MM.1S (cell line): ENCODE measurements at regions not wholly inside any gene's neighbourhood (a gene's known extent, or its start where the extent isn't known, plus 50 kb on each side); places are given as distances from the start of the nearest gene placed in this dataset.

Source experiments
- DNase-seq: peaks from one replicate; pipeline ENCODE4 v3.0.0-alpha.2; 2015
- H2AFZ ChIP-seq: fragments of 300-600 bp; sonication (generic); 2 replicates; pipeline ENCODE4 v1.6.0; 2016; ENCODE audit warnings: antibody characterized with exemption, low read length
- H3F3A ChIP-seq: fragments of 300-600 bp; sonication (generic); 2 replicates; pipeline ENCODE4 v1.6.1; 2016; ENCODE audit warnings: mild to moderate bottlenecking, antibody characterized with exemption, low read length, moderate library complexity, mixed read lengths; ENCODE audit not compliant: insufficient read depth
- H3K27ac ChIP-seq: fragments of 300-600 bp; sonication (generic); 2 replicates; pipeline ENCODE4 v1.5.1; 2016; ENCODE audit warnings: mild to moderate bottlenecking, low read length
- H3K27me3 ChIP-seq: fragments of 300-600 bp; sonication (generic); replicated peaks from 2 replicates; pipeline ENCODE4 v1.6.0; 2016; ENCODE audit warnings: low read length; ENCODE audit not compliant: insufficient read depth
- H3K36me3 ChIP-seq: fragments of 300-600 bp; sonication (generic); replicated peaks from 2 replicates; pipeline ENCODE4 v1.6.1; 2016; ENCODE audit warnings: mild to moderate bottlenecking, low read length, mixed read lengths; ENCODE audit not compliant: insufficient read depth
- H3K4me1 ChIP-seq: fragments of 300-600 bp; sonication (generic); 2 replicates; pipeline ENCODE4 v1.6.1; 2016; ENCODE audit warnings: low read length, mixed read lengths
- H3K4me2 ChIP-seq: fragments of 300-600 bp; sonication (generic); 2 replicates; pipeline ENCODE4 v1.6.0; 2016; ENCODE audit warnings: low read depth, low read length
- H3K4me3 ChIP-seq: fragments of 300-600 bp; sonication (generic); 2 replicates; pipeline ENCODE4 v1.5.1; 2016; ENCODE audit warnings: low read length, mixed read lengths
- H3K79me2 ChIP-seq: fragments of 300-600 bp; sonication (generic); 2 replicates; pipeline ENCODE4 v1.6.1; 2016; ENCODE audit warnings: mixed run types, low read length, mixed read lengths
- H3K9ac ChIP-seq: fragments of 300-600 bp; sonication (generic); 2 replicates; pipeline ENCODE4 v1.6.1; 2016; ENCODE audit warnings: low read length, mixed read lengths
- H3K9me2 ChIP-seq: fragments of 300-600 bp; sonication (generic); replicated peaks from 2 replicates; pipeline ENCODE4 v1.6.1; 2016; ENCODE audit warnings: mild to moderate bottlenecking, low read length, mixed read lengths; ENCODE audit not compliant: insufficient read depth
- H3K9me3 ChIP-seq: fragments of 300-600 bp; sonication (generic); replicated peaks from 2 replicates; pipeline ENCODE4 v1.6.1; 2016; ENCODE audit warnings: mild to moderate bottlenecking, low read length, mixed read lengths; ENCODE audit not compliant: insufficient read depth
- H4K20me1 ChIP-seq: fragments of 300-600 bp; sonication (generic); 2 replicates; pipeline ENCODE4 v1.6.1; 2016; ENCODE audit warnings: mild to moderate bottlenecking, low read length, moderate library complexity, mixed read lengths; ENCODE audit not compliant: insufficient read depth
- CTCF ChIP-seq: fragments of 300-600 bp; sonication (generic); IDR thresholded peaks from 2 replicates; pipeline ENCODE4 v1.5.1; 2016; ENCODE audit warnings: antibody characterized with exemption, low read length, mixed read lengths
- EZH2 ChIP-seq: fragments of 300-600 bp; sonication (generic); optimal IDR thresholded peaks from 2 replicates; pipeline ENCODE3; 2017; ENCODE audit warnings: low read depth, mild to moderate bottlenecking, antibody characterized with exemption, low read length, mixed read lengths
- EZH2phosphoT487 ChIP-seq: fragments of 300-600 bp; sonication (generic); IDR thresholded peaks from 2 replicates; pipeline ENCODE4 v1.6.1; 2018; ENCODE audit warnings: antibody characterized with exemption, low read length

- Histone ChIP-seq H3K4me3 (no peak overlapping the region), H3K4me1 (no peaks in the 10 kb centered on the region), H3F3A (no peaks in the 10 kb centered on the region), H3K27ac (no peak overlapping the region), H3K36me3 (no peaks in the 10 kb centered on the region), H3K4me2 (no peak overlapping the region), H4K20me1 (no peaks in the 10 kb centered on the region), H3K9me3 (no peaks in the 10 kb centered on the region), H2AFZ (no peak overlapping the region), H3K79me2 (no peaks in the 10 kb centered on the region), H3K27me3 (no peaks in the 10 kb centered on the region), H3K9ac (no peak overlapping the region), H3K9me2 (no peaks in the 10 kb centered on the region)
- no peak for TF ChIP-seq CTCF
- no peak for TF ChIP-seq EZH2phosphoT487
- no peak for TF ChIP-seq EZH2
- no peak for DNase-seq
Observed at GRCh38 chr10:14459665-14460064, 128.9 kb upstream of the FRMD4A start.

GRCh38 chr10:14456870-14457266 is 126.1 kb upstream of the FRMD4A start:
- H3K9me3 ChIP-seq: no peaks in the 10 kb centered on the region
- no peak for DNase-seq
- no peaks in the 10 kb centered on the region for H3K4me1 ChIP-seq
- no peaks in the 10 kb centered on the region for H3K36me3 ChIP-seq
- H3K27ac ChIP-seq: no peak overlapping the region
- no peak overlapping the region for H3K9ac ChIP-seq
- no peaks in the 10 kb centered on the region for H4K20me1 ChIP-seq
- TF ChIP-seq EZH2phosphoT487: no peak
- no peak for TF ChIP-seq EZH2
- no peak for TF ChIP-seq CTCF
- no peaks in the 10 kb centered on the region for H3K9me2 ChIP-seq
- no peak overlapping the region for H3K4me2 ChIP-seq
- H3K27me3 ChIP-seq: no peaks in the 10 kb centered on the region
- no peak overlapping the region for H2AFZ ChIP-seq
- no peaks in the 10 kb centered on the region for H3F3A ChIP-seq
- no peak overlapping the region for H3K4me3 ChIP-seq
- H3K79me2 ChIP-seq: no peaks in the 10 kb centered on the region

- Histone ChIP-seq H3K4me3 (no peak overlapping the region), H3K9me2 (no peaks in the 10 kb centered on the region), H3K9me3 (no peaks in the 10 kb centered on the region), H3K9ac (no peak overlapping the region), H2AFZ (no peak overlapping the region), H3K27ac (no peak overlapping the region), H3F3A (no peaks in the 10 kb centered on the region), H4K20me1 (no peaks in the 10 kb centered on the region), H3K4me2 (no peak overlapping the region), H3K27me3 (no peaks in the 10 kb centered on the region), H3K4me1 (no peaks in the 10 kb centered on the region), H3K36me3 (no peaks in the 10 kb centered on the region), H3K79me2 (no peaks in the 10 kb centered on the region)
- no peak for DNase-seq
- TF ChIP-seq CTCF (no peak), EZH2 (no peak), EZH2phosphoT487 (no peak)
Observed at GRCh38 chr10:14456218-14456869, 125.6 kb upstream of the FRMD4A start.
